Left cardiac atrium (tissue), 4 donors: ENCODE measurements at regions not wholly inside any gene's neighbourhood (a gene's known extent, or its start where the extent isn't known, plus 50 kb on each side); places are given as distances from the start of the nearest gene placed in this dataset.

Experiments used
- ATAC-seq, 2 donors: fragments of 200-7000 bp; cut with Tn5 transposase; one replicate each; pipeline ENCODE4 v1.9.1; 2020; ENCODE audit warnings: mild to moderate bottlenecking in 2 of 2, moderate library complexity in 2 of 2
- DNase-seq: peaks from one replicate; pipeline ENCODE4 v3.0.0-alpha.2; 2020
- intact Hi-C, 2 donors: fragments of 100-400 bp; cut with DNase I; formaldehyde crosslinking; loops; one replicate each; pipeline versions ENCODE4 v1.14.1 to v1.15.1; 2022 to 2023
- donor health status: DM: no; HTN: yes; CAD: no.
- donor health status: DM: no; HTN: yes; CAD: no; lungs with severe emphysema.
- donor health status: DM: yes; HTN: yes; CAD: no.
- donor health status: Dilated cardiomyopathy.

DNA sequence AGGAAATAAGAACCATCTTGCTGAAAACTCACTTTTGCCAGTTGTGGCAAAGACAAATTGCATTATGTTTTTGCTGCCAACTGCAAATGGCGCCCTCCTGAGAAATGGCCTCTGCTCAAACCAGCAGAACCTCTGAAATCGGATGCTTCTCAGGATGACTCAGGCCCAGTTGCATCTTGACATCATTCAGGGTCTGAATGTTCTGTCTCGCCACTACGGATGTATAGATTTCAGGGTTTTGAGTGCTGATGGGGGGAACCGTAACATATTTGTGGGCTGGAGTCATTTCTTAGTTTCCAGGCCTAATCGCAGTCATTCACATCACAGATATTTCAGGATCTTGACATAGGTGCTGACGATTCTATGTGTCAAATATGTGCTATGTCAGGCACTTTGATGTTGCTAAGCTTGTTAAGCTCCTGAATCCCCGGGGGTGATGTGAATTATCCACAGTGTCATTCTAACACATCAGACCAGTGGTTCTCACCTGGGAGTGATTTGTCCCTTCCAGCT is 207.1 kb downstream of the NFATC2 start:
- intact Hi-C loops = no loop called here
- DNase-seq (no peak), ATAC-seq (no peak)

DNA sequence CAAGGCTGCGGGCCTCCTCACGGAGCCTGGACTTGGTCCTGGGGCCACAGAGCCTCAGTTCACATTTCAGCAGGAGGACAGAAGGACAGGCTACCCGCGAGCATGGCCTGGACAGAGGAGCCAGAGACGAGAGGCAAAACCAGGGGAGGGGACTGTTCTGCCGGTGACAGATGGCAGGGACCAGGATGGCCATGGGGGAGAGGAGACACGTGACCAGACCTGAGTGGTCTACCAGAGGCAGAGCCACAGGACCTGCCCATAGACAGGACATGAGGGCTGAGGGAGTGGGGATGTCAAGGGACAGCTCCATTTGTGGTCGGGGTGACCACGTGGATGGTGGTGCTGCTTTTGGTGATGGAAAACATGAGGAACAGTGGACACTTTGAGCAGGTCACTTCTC is 207.9 kb downstream of the NFATC2 start:
- no peak for DNase-seq
- intact Hi-C loops = no loop called here
- no peak for ATAC-seq

DNA sequence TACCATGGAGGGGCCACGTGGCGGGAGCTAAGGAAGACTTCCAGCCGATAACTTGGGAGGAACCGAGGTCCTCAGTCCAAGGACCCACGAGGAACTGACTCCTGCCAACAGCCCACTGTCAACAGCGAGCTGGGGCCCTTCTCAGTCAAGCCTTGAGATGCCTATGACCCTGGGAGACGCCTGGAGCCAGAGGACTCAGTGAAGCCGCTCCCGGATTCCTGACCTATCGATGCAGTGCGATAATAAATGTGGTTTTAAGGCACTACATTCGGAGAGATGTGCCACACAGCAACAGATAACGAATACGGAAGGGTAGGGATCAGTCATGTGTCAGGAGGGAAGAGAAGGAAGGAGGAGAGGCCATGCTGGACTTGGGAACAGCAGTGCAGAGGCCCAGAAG is 208.5 kb downstream of the NFATC2 start:
- no peak for ATAC-seq
- intact Hi-C loops = no loop called here
- no peak for DNase-seq

DNA sequence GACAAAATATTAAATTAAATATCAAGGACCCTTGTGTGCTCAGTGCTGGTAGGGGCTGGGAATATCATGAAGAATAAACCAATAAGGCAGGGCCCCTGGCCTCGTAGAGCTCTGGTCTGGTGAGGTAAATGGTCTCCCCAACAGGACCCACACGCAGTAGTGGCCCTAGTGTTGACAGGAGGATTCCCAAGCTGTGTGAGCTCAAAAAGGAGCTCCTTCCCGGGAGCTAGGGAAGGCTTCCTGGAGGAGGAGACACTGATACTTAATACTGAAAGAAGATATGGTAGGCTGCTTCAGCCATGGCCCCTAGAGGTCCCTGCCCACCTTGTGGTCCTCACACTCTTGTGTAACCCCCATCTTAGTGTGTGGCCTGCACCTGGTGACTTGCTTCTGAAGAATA is 209.1 kb downstream of the NFATC2 start:
- intact Hi-C loops = no loop called here
- ATAC-seq = no peak
- no peak for DNase-seq

DNA sequence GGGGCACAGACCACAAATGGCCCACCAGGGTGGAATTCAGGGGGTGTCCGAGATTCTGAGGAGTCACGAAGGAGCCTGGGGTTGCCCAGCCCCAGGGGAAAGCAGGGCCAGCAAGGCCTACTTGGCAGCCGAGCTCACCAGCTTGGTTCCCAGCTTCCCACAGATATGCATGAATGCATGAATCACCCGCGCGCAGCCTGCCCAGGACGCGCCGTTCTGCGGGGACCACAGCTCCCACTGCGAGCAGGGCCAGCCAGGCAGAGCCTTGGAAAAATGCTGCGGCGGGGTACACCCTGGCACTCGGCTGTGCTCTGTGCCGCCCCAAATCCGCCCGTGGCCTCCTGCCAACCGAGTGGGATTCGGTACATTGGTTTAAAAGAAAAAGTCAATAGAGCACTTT is 211.0 kb downstream of the NFATC2 start:
- DNase-seq (no peak), ATAC-seq (no peak)
- intact Hi-C loops = no loop called here

DNA sequence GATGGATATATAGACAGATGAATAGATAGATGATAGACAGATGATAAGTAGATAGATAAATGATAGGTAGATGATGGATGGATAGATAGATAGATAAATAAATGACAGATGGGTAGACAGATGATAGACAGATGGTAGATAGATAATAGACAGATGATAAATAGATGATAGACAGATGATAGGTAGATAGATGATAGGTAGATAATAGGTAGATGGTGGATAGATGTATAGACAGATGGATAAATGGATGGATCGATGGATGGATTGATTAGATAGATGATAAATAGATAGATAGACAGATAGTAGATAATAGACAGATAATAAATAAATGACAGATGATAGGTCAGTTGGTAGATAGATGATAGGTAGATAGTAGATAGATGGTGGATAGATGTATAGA is 212.7 kb downstream of the NFATC2 start:
- no peak for ATAC-seq
- DNase-seq = no peak
- intact Hi-C loops = no loop called here

DNA sequence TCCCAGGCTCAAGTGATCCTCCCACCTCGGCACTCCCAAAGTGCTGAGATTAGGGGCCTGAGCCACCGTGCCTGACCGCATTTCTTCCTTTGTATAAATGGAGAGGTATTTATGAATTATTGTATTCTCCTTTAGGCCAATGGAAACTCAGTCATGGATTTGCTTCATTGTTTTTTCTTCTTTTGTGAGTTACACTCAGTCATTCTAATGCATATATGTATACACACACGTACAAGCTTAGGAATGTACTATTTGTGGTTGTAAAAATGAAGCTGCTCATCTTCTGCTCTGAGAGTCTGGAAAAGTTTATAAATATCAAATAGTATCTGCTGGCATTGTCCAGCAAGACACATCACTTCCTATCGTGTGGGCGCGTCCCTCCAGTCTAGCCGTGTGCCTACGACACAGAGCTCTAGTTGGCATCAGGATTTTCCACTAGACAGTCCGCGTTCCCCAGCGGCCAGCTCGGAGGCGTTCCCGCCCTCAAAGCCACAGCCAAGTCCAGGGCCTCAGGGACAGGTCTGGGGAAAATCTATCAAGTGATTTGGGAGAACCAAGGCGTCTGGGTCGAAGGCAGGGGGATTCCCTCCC is 215.2 kb downstream of the NFATC2 start:
- intact Hi-C loops = no loop called here
- ATAC-seq (peak; percentile 31 to 57), DNase-seq (no peak)

DNA sequence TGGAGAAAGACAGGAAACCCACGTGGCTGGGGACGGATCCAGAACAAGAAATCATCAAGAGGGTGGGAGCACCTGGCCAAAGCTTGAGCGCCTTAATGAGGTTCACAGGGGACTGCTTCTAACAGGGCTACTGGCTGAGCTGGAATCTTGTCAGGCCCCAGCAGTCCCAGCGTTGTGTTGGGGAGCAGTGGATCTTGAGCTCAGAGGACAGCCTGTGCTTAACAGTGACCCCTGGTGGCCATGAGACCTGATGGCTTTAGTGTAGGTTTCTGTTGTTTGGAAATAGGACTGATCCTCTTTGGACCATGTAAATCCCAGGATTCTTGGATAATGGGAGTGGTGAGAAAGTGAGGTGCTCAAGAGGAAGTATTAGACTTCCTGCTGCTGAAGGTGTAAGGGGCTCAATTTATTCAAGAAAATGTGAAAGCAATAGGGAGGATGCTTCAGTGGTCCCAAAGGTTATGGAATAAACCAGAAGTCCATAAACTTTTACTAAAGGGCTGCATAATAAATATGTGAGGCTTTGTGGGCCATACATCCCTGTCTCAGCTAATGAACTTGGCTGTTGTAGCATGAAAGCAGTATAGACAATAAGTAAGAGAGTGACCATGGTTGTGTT is 216.2 kb downstream of the NFATC2 start:
- intact Hi-C loops = no loop called here
- ATAC-seq (peak in 1 of 2 donors; percentile 55), DNase-seq (no peak)

DNA sequence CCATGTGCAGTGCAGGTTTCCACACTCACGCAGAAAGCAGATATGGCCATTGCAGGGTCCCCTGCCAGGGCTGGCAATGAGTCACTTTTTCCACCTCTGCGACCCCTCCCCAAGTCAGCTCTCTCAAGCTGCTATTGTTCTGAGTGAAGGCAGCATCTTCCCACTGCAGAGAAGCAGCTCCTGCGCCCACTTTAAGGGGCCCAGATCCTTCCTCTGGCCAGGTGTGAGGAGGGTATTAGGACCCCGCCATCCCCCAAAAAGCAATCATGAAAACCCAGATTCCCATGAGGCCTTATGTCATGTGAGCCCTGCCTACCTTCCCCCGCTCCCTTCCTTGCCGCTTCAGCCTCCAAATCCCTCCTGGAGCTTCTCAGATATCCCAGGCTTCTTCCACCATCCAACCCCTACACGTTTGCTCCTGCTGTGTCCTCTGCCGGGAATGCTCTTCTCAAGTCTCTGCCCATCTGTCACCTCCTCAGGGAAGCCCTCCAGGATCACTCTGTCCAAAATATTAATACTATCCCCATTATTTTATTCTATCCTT is 220.3 kb downstream of the NFATC2 start:
- DNase-seq = no peak
- intact Hi-C loops = no loop called here

DNA sequence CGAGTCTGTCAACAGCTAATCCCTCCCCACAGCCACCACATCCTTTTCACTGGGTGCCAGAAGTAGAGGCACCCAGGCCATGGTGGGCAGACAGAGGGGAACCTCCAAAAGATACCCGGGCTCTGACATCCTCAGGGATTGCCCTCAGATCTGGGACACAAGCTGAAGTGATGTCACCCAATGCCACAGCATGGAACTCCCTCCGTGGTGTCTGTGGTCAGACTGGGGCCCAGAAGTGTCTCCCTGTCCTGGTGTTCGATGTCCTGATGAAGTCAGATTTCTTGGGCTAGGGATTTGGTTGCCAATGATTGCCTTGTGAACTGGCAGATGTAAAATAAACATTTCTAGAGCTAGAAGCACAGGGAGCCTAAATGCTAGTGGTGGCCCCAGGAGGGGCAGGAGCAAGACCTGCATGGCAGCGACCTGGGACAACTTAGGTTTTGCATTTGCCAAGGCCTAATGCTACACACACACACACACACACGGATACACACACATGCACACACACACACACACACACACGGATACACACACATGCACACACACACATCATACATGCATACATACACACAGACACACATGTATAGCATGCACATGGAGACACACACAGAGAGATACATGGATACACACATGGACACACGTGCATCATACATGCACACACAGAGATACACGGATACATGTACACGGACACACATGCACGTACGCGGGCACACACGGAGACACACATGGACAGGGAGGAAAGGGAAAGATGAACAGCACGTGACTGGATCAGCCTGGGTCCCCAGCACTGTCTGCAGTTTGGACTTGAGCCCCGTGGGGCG is 221.0 kb downstream of the NFATC2 start:
- intact Hi-C loops = no loop called here
- no peak for ATAC-seq

More for the DNA sequence above, 220.3 kb downstream of the NFATC2 start:
- ATAC-seq = no peak

DNA sequence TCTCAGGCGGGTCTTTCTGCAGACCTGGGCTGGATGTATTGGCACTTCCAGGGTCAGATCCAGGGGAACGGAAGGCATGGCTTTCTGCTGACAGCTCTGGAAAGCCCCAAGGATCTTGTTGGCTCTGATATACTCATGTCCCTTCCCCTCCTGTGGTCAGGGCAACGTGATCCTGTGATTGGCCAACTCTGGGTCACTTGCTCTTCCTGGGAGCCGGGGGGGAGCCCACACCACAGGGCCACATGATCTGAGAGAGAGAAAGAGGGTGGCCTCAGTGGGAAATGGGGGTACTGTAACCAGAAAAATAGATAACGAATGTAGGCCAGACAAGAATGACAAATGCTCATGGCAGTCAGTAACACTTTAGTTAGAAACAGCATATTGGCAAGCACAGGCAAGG is 223.0 kb downstream of the NFATC2 start:
- DNase-seq = no peak
- no peak for ATAC-seq
- intact Hi-C loops = no loop called here

More for the DNA sequence above, 221.0 kb downstream of the NFATC2 start:
- DNase-seq = no peak

DNA sequence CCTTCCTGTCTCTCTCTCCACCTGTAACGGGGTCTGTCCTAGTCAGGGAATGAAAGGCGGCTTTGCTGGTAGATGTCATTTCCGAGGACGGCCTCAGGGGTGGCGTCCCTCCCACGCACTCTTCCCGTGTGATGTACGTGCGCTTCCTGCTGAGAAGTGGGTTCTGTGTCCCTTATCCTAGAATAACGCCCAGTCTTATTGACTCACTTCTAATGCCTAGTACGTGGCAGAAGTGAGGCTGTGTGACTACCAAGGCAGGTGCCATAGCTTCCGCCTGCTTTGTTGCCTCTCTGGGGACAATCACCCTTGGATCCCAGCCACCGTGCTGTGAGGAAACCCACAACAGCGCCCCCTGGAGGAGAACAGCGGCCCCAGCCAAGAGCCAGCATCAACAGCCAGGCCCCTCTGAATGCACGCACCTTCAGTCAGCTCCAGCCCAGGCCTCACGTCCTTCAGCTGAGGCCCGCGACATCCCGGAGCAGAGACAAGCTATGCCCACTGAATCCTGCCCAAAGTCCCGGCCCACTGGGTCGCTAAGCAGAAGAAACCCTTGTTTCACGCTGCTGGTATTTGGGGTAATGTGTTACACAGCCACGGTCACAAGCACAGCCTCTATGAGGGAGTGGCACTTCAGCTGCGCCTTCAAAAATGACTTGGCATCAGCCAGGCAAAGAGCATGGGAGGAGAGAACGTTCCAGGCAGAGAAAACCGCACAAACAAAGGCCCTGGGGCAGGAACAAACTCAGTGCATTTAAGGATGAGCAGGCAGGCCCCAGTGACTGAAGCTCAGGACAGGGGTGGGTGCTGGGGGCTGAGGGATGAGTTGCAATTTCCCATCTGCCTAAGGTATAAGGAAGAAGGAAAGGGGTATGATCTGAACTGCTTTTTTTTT is 224.2 kb downstream of the NFATC2 start:
- ATAC-seq = no peak
- peak; percentile 51 for DNase-seq
- intact Hi-C loops = no loop called here

DNA sequence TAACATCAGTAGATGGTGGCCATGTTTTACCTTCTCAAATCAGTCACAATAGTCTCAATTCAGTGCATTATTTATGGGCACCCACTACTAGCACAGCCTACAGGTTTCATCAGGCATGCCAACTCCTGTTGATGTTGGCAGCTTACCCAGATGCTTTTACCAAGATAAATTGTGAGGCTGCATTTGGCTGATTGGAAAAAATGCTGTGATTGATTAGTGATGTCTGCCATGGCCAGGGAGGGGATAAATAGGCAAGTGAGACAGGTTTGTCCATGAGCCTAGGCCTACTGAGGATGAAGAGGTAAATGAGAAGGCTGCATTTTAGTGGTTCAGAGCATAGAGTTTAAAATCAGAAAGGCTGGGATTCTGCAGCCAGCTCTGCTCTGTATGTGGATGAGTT is 227.1 kb downstream of the NFATC2 start:
- DNase-seq = no peak
- intact Hi-C loops = no loop called here
- no peak for ATAC-seq

DNA sequence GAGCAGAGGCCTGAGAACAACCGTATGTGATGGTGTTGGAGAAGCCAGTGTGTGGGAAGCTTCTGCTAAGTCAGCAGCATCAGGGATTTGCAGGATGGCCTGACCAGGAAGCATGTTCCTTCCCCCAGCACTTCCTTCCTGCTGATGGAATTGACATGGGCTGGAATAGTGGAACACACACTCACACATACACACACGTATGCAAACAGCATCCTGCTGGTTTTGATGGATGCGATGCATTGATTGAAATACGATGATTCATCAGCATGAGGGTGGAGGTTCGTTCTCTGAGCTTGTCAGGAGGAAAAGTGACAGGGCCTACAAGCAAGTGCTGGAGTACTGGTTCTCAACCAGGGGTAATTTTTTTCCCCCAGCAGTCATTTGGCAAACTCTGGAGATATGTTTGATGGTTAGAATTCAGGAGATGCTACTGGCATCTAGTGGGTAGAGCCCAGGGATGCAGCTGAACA is 229.1 kb downstream of the NFATC2 start:
- intact Hi-C loops = no loop called here
- DNase-seq (no peak), ATAC-seq (no peak)

DNA sequence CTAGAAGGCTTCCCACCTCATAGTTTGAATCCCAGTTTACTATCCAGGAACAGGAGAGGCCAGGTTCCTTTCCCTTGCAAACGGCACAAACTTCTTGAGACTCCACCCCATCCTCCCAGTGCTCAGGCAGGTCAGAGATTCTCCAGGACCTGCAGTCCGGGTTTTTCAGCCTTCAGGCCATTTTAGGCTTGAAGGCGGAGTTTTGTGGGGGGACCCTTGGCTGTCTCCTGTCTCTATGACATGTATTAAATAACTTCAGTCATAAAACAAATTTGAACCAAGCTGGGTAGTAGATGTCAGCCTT is 230.1 kb downstream of the NFATC2 start:
- DNase-seq (no peak), ATAC-seq (no peak)
- intact Hi-C loops = no loop called here

DNA sequence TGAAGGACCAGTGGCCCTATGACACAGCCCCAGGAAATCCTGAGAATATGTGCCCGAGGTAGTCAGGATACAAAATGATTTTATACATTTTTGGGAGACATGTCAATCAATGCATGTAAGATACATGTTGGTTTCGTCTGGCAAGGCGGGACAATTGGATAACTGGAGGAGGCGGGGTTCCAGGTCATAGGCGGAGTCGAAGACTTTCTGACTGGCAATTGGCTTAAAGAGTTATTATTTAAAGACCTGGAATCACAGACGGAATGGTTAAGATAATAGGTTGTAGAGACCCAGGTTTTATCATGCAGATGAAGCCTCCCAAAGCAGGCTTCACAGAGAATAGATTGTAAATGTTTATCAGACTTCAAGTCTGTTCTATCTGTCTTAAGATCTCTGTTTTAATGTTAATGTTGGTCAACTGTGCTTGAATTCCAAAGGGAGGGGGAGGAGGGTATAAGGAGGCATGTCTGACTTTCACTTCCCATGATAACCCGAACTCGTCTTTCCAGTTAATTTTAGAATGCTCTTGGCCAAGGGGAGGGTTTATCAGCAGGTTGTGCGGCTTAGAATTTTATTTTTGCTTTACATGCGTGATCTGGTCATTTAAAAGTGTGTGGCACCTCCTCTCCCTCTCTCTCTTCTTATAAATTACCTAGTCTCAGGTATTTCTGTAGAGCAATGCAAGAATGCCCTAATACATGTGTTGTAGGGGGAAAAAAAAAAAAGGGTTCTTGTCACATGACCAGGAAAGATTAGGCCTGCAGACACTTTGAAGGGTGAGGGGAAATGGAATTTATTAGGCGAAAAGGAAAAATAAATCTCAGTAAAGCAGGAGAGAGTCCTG is 230.7 kb downstream of the NFATC2 start:
- ATAC-seq (peak; percentile 31 to 48), DNase-seq (no peak)
- intact Hi-C loops = no loop called here

DNA sequence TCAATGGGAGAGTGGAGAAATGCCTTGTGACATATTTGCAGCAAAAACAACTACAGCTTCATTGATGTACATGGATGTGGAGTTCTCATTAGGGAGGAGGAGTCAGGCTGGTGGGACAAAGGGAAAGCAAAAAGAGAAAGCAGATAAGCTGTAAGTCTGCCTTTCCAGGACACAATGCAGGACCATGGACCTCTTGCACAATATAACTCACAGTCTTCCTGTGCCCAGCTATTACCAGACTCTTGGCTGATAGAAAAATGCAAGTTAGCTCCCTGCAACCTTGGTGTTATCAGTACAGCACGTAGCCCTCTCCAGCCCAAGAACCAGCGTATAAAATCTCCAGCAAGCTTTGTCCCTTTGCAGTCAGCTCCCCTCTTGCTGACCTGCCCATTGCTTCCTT is 232.3 kb downstream of the NFATC2 start:
- intact Hi-C loops = no loop called here
- no peak for ATAC-seq
- DNase-seq = no peak

DNA sequence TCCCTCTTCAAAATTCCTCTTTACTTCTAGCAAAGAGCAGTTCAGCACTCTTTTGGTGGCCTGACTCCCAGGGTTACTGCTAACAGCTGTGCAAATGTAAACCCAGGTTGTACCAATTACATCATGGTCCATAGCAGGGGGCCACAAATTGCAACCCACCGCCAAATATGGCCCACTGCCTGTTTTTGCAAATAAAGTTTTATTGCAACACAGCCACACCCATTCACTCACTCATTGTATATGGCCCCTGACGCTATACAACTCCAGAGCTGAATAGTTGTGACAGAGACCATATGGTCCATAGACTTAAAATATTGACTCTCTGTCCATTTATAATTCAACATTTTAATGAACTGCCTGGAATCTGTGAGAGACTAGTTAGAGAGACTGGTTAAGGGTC is 233.4 kb downstream of the NFATC2 start:
- DNase-seq (no peak), ATAC-seq (no peak)
- intact Hi-C loops = loop anchor here (5.0 to 10.0 kb wide), 3 partner anchors 84 to 514 kb away; partner anchors contain the start of gene BCAS4 (in 1 of the 2)
